Body of pancreas (tissue), 4 donors: ENCODE measurements at regions not wholly inside any gene's neighbourhood (a gene's known extent, or its start where the extent isn't known, plus 50 kb on each side); places are given as distances from the start of the nearest gene placed in this dataset.

Experiments
- ATAC-seq: fragments of 150-250 bp; one replicate; pipeline ENCODE4 v1.9.1; 2016
- DNase-seq, 4 donors: peaks; one replicate each; pipeline ENCODE4 v3.0.0-alpha.2; 2019
- H3K27ac ChIP-seq, 4 donors: fragments of 200-600 bp; sonication (generic); 1 replicate in 3 of 4; 2 replicates in 1 of 4; pipeline versions ENCODE4 v1.5.1 to v1.6.1; 2016 to 2019; ENCODE audit warnings: mild to moderate bottlenecking in 1 of 4, mixed read lengths in 1 of 4, moderate library complexity in 1 of 4
- H3K27me3 ChIP-seq, 2 donors: fragments of 200-600 bp; sonication (generic); one replicate each; pipeline ENCODE4 v1.6.0; 2016; ENCODE audit warnings: mild to moderate bottlenecking in 1 of 2
- H3K36me3 ChIP-seq, 2 donors: fragments of 200-600 bp; sonication (generic); replicated peaks in 1 of 2; 2 replicates each; pipeline ENCODE4 v1.5.1; 2016; ENCODE audit warnings: low read depth in 2 of 2; ENCODE audit not compliant: insufficient read depth in 1 of 2
- H3K4me1 ChIP-seq: fragments of 200-600 bp; sonication (generic); one replicate; pipeline ENCODE4 v1.6.0; 2016
- H3K4me3 ChIP-seq, 2 donors: fragments of 200-600 bp; sonication (generic); 1 replicate in 1 of 2; 2 replicates in 1 of 2; pipeline ENCODE4 v1.5.1; 2016 to 2019
- H3K9me3 ChIP-seq, 3 donors: fragments of 200-600 bp; sonication (generic); 1 replicate in 2 of 3; 2 replicates in 1 of 3; pipeline ENCODE4 v1.5.1; 2016
- CTCF ChIP-seq, 7 experiments: fragments of 450-650 bp in 4 of 7; fragments of 200-600 bp in 3 of 7; sonication (generic) in 3 of 7; IDR thresholded peaks; one replicate each; pipeline ENCODE4 v1.5.1; 2016 to 2019; ENCODE audit warnings: antibody characterized with exemption in 7 of 7
- POLR2A ChIP-seq, 3 donors: fragments of 450-650 bp; IDR thresholded peaks; one replicate each; pipeline ENCODE4 v1.6.1; 2016; ENCODE audit warnings: antibody characterized with exemption in 3 of 3, mild to moderate bottlenecking in 2 of 3
- WGBS, 2 donors: methylation state at CpG; one replicate each; pipeline ENCODE4 v1.1.5; 2017; 5-methylcytosine and 5-hydroxymethylcytosine counted together
- intact Hi-C: fragments of 100-400 bp; cut with DNase I; formaldehyde crosslinking; loops from one replicate; pipeline ENCODE4 v1.15.1; 2023

GRCh38 chr1:8161546-8162105, 135.5 kb upstream of the ERRFI1 start:
- DNase-seq (no peak), ATAC-seq (no peak)
- H3K27me3 ChIP-seq = no peaks in the 10 kb centered on the region
- intact Hi-C loops = no loop called here
- 56 to 71% methylated on average over 9 of the region's 9 CpGs for WGBS, 2 donors
- TF ChIP-seq CTCF (IDR thresholded peaks at IDR 0.05) (no peak), POLR2A (IDR thresholded peaks at IDR 0.05) (no peak)
- H3K9me3 ChIP-seq = no peaks in the 10 kb centered on the region
- H3K4me3 ChIP-seq = no peak overlapping the region
- H3K36me3 ChIP-seq = no peaks in the 10 kb centered on the region
- peaks cover 7% of the 10 kb centered on the region for H3K4me1 ChIP-seq
- H3K27ac ChIP-seq = no peak overlapping the region

- peaks cover 7% of the 10 kb centered on the region for H3K4me1 ChIP-seq
- DNase-seq = no peak
- ATAC-seq = no peak
- TF ChIP-seq CTCF (IDR thresholded peaks at IDR 0.05) (no peak), POLR2A (IDR thresholded peaks at IDR 0.05) (no peak)
- no peak overlapping the region for H3K27ac ChIP-seq
- intact Hi-C loops = no loop called here
- H3K36me3 ChIP-seq = no peaks in the 10 kb centered on the region
- no peak overlapping the region for H3K4me3 ChIP-seq
- H3K9me3 ChIP-seq = no peaks in the 10 kb centered on the region
- WGBS, 2 donors = 84 to 94% methylated on average over 5 to 8 of the region's 8 CpGs
- H3K27me3 ChIP-seq = no peaks in the 10 kb centered on the region
Observed at GRCh38 chr1:8159470-8160024, 133.4 kb upstream of the ERRFI1 start.

- H3K9me3 ChIP-seq = no peaks in the 10 kb centered on the region
- DNase-seq (no peak), ATAC-seq (no peak)
- TF ChIP-seq POLR2A (IDR thresholded peaks at IDR 0.05) = no peak
- no peak for TF ChIP-seq CTCF (IDR thresholded peaks at IDR 0.05)
- H3K36me3 ChIP-seq = no peaks in the 10 kb centered on the region
- intact Hi-C loops = no loop called here
- H3K4me3 ChIP-seq = no peak overlapping the region
- H3K27me3 ChIP-seq = no peaks in the 10 kb centered on the region
- 92% methylated on average over 4 of the region's 4 CpGs for WGBS, 2 donors
- H3K4me1 ChIP-seq = peaks cover 7% of the 10 kb centered on the region
- H3K27ac ChIP-seq = no peak overlapping the region
Observed at GRCh38 chr1:8158995-8159394, 132.9 kb upstream of the ERRFI1 start.

GRCh38 chr1:8157765-8158164, 131.7 kb upstream of the ERRFI1 start:
- TF ChIP-seq CTCF (IDR thresholded peaks at IDR 0.05) = no peak
- TF ChIP-seq POLR2A (IDR thresholded peaks at IDR 0.05) = no peak
- no peak for ATAC-seq
- Histone ChIP-seq H3K4me3 (no peak overlapping the region), H3K27ac (no peak overlapping the region), H3K27me3 (no peaks in the 10 kb centered on the region), H3K4me1 (peaks cover 7% of the 10 kb centered on the region), H3K36me3 (no peaks in the 10 kb centered on the region), H3K9me3 (no peaks in the 10 kb centered on the region)
- intact Hi-C loops = no loop called here
- DNase-seq = no peak
- 82 to 100% methylated on average over 2 of the region's 2 CpGs for WGBS, 2 donors
